Pancreas (tissue), 10 donors: ENCODE measurements at regions not wholly inside any gene's neighbourhood (a gene's known extent, or its start where the extent isn't known, plus 50 kb on each side); places are given as distances from the start of the nearest gene placed in this dataset.
A peak's percentile ranks its signal among the peaks of the same experiment; 100 is the strongest.

Source experiments
- ATAC-seq, 4 donors: fragments of 200-7000 bp; cut with Tn5 transposase; one replicate each; pipeline versions ENCODE4 v1.8.0 to v1.9.1; 2020; ENCODE audit warnings: mild to moderate bottlenecking in 4 of 4, moderate library complexity in 4 of 4
- DNase-seq, 6 donors: peaks; one replicate each; pipeline ENCODE4 v3.0.0-alpha.2; 2020
- FAIRE-seq: peaks from 2 replicates; lab custom pipeline; 2012; peaks lifted over from hg19 to GRCh38; lab: Jason Lieb, UNC
- H3K27ac ChIP-seq, 4 donors: fragments of 200-600 bp; sonication (generic); 1 replicate in 3 of 4; 2 replicates in 1 of 4; pipeline versions ENCODE4 v1.5.0 to v1.8.0; 2020
- H3K27me3 ChIP-seq, 4 donors: fragments of 200-600 bp; one replicate each; pipeline ENCODE4 v1.8.0; 2021
- H3K36me3 ChIP-seq, 3 donors: fragments of 200-600 bp; sonication (generic) in 1 of 3; one replicate each; pipeline versions ENCODE4 v1.5.0 to v1.8.0; 2020 to 2021
- H3K4me1 ChIP-seq, 3 donors: fragments of 200-600 bp; one replicate each; pipeline ENCODE4 v1.8.0; 2021
- H3K4me3 ChIP-seq, 4 donors: fragments of 200-600 bp; sonication (generic) in 2 of 4; one replicate each; pipeline versions ENCODE4 v1.5.0 to v1.8.0; 2020 to 2021
- H3K9me3 ChIP-seq, 4 donors: fragments of 200-600 bp; one replicate each; pipeline ENCODE4 v1.8.0; 2021
- WGBS, 2 donors: extraction: QIAGEN DNeasy Blood & Tissue Kit; methylation state at CpG; one replicate each; pipeline ENCODE4 v1.1.7; 2013; 5-methylcytosine and 5-hydroxymethylcytosine counted together
- intact Hi-C, 3 donors: fragments of 100-400 bp; cut with DNase I; formaldehyde crosslinking; loops; one replicate each; pipeline versions ENCODE4 v1.11.1 to v1.14.2; 2022
- TF ChIP-seq, protein P1 (sequence below), 4 donors: fragments of 200-600 bp; sonication (generic) in 3 of 4; IDR thresholded peaks; one replicate each; pipeline versions ENCODE4 v1.5.0 to v1.8.0; 2021; ENCODE audit warnings: antibody characterized with exemption in 4 of 4
- donor health status: healthy with polysubstance abuse.
- donor health status: DM: no; HTN: no; CAD: no; lungs with moderate emphysema.
- donor health status: DM: no; HTN: no; CAD: no.
- donor health status: control.
- donor health status: control.
- donor health status: Bipolar disorder and iron deficiency.
- donor health status: DM: yes; HTN: yes; CAD: no.
- donor health status: DM: no; HTN: no; CAD: no.
- donor health status: DM: no; HTN: no; CAD: no.
- donor health status: DM: yes; HTN: yes; CAD: no.

DNA sequence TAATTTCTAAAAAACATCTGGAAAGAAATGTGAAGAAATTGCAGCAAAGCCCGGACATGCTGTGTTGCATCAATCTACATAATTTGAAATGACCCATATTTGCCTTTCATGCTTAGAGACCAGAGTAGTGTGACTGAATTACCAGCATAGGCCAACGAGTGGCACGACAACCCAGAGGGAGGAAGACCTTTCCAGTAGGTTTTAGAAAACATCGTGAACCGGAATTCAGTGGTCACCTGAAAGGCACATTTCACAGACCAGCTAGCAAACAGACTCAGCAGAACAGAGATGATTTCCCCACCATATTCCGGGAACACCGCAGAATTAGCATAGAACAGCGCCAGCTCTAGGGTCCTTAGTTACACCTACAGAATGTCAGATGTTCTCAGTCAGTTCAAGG lies 620.0 kb upstream of the ZNF385D start:
- no peaks in the 10 kb centered on the region for H3K27me3 ChIP-seq
- intact Hi-C loops: no loop called here
- 80 to 92% methylated on average over 8 of the region's 8 CpGs for WGBS, 2 donors
- peak in 2 of 4 donors; percentile 30 to 32 for ATAC-seq
- H3K4me3 ChIP-seq: no peak overlapping the region
- no peaks in the 10 kb centered on the region for H3K4me1 ChIP-seq
- H3K9me3 ChIP-seq: no peaks in the 10 kb centered on the region
- no peak for DNase-seq
- H3K36me3 ChIP-seq: no peaks in the 10 kb centered on the region
- TF ChIP-seq, protein P1, sequence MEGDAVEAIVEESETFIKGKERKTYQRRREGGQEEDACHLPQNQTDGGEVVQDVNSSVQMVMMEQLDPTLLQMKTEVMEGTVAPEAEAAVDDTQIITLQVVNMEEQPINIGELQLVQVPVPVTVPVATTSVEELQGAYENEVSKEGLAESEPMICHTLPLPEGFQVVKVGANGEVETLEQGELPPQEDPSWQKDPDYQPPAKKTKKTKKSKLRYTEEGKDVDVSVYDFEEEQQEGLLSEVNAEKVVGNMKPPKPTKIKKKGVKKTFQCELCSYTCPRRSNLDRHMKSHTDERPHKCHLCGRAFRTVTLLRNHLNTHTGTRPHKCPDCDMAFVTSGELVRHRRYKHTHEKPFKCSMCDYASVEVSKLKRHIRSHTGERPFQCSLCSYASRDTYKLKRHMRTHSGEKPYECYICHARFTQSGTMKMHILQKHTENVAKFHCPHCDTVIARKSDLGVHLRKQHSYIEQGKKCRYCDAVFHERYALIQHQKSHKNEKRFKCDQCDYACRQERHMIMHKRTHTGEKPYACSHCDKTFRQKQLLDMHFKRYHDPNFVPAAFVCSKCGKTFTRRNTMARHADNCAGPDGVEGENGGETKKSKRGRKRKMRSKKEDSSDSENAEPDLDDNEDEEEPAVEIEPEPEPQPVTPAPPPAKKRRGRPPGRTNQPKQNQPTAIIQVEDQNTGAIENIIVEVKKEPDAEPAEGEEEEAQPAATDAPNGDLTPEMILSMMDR (IDR thresholded peaks at IDR 0.05): no peak
- FAIRE-seq: no peak
- no peak overlapping the region for H3K27ac ChIP-seq

DNA sequence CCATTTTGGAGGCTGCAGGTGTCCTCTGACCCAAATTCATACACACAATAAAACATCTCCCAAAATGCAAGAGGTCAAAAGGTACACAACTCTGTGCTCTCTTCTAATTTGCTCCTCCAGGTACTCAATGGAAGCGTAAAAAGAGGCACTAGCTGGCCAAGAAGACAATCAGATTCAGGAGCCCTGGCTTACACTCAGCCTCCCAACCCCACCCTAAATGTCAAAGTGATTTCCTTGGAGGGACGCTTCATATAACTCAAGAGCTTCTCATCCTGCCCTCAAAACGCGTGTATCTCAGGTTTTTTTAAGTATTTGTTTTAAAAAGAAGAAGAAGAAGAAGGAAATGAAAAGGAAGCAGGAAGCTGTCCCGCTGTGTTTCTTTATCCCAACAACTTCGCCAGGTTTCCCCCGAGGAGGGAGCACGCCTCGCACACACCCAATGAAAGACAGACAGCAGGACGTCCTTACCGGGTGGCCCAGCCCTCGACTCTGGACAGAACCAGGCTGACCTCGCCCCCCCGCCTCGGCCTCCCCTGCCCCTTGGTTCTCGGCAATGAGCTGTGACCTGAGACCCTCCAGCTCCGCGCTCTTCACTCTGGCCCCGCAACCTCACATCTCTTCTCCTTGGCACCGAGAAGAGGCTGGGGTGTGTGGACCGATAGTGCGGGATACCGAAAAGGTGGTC lies 620.7 kb upstream of the ZNF385D start:
- peak overlapping the region in 1 of 4 donors; percentile 30 for H3K4me3 ChIP-seq
- ATAC-seq (peak in 2 of 4 donors; percentile 45 to 52), FAIRE-seq (no peak), DNase-seq (peak in 3 of 6 donors; percentile 5 to 56 (median 50))
- 5 to 7% methylated on average over 23 of the region's 23 CpGs for WGBS, 2 donors
- H3K27me3 ChIP-seq: no peaks in the 10 kb centered on the region
- no peaks in the 10 kb centered on the region for H3K9me3 ChIP-seq
- H3K36me3 ChIP-seq: no peaks in the 10 kb centered on the region
- intact Hi-C loops: no loop called here
- H3K27ac ChIP-seq: no peak overlapping the region
- TF ChIP-seq, protein P1 (IDR thresholded peaks at IDR 0.05): no peak
- no peaks in the 10 kb centered on the region for H3K4me1 ChIP-seq

DNA sequence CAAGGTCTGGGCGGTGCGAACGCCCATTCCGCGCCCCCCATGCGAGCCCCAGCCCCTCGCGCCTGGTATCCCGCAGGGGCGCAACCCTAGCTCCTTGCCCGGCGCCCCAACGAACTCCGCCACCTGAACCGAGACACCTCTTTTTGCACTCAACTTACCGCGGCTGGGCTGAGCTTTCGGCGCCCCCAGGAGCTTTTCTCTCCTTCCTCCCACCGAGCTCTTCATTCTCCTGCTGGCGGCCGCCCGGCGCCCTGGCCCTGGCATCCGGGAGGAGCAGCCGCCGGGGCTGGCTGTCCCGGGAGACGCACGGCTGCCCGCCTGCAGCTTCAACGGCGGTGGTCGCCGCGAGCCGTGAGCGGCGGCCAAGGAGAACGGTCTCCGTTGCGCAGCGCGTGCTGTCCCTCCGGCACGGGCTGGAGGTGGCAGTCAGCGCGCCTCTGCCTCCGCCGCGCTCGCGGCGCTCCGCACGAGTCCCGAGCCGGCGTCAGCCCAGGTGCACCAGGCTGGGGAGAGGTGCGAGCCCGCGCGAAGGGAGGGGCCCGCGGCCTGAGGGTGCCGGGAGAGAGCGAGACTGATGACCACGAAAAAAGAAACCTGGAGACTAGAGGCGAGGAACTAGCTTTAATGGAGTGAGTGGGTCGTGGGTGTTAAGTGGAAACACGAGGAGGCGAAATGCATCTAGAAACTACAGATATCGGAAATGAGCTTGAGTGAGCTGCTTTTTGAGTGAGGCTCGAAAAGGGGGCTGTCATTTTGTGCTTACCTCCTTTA lies 621.5 kb upstream of the ZNF385D start:
- ATAC-seq (peak in 3 of 4 donors; percentile 45 to 73 (median 69)), FAIRE-seq (no peak), DNase-seq (peak in 3 of 6 donors; percentile 8 to 63 (median 53))
- Histone ChIP-seq H3K27ac (no peak overlapping the region), H3K4me1 (no peaks in the 10 kb centered on the region), H3K36me3 (no peaks in the 10 kb centered on the region), H3K27me3 (no peaks in the 10 kb centered on the region), H3K4me3 (peak overlapping the region in 2 of 4 donors; percentile 8 to 30), H3K9me3 (no peaks in the 10 kb centered on the region)
- intact Hi-C loops: no loop called here
- WGBS, 2 donors: 2 to 3% methylated on average over 67 to 74 of the region's 74 CpGs
- TF ChIP-seq, protein P1 (IDR thresholded peaks at IDR 0.05): no peak

DNA sequence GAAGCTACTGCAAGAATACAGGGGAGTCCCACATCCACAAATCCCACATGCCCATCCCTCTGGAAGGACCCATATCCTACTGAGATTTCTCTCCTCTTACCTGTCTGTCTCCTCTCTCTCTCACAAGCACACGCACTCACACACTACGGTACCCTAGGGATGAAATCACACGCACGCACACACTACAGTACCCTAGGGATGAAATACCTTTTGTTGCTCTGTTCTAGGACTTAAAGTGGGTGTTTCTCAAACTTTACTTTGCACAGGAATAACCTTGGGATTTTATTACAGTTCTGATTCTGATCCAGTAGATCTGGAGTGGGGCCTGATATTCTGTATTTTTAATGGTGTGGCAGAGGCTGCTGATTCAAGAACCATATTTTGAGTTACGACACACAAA lies 622.2 kb upstream of the ZNF385D start:
- H3K36me3 ChIP-seq: no peaks in the 10 kb centered on the region
- H3K27me3 ChIP-seq: no peaks in the 10 kb centered on the region
- TF ChIP-seq, protein P1 (IDR thresholded peaks at IDR 0.05): no peak
- H3K4me3 ChIP-seq: no peak overlapping the region
- WGBS, 2 donors: 91 to 97% methylated on average over 5 of the region's 5 CpGs
- ATAC-seq (no peak), FAIRE-seq (no peak), DNase-seq (no peak)
- no peak overlapping the region for H3K27ac ChIP-seq
- no peaks in the 10 kb centered on the region for H3K4me1 ChIP-seq
- intact Hi-C loops: no loop called here
- no peaks in the 10 kb centered on the region for H3K9me3 ChIP-seq
